Left ventricle myocardium superior (tissue), 1 donor: ENCODE measurements at regions not wholly inside any gene's neighbourhood (a gene's known extent, or its start where the extent isn't known, plus 50 kb on each side); places are given as distances from the start of the nearest gene placed in this dataset.
"Not testable (repeated sequence)": the region's sequence is repeated elsewhere in the genome, so short reads cannot be mapped to it uniquely, and the experiment has no call there.

ENCODE experiments used
- ATAC-seq: fragments of 200-7000 bp; cut with Tn5 transposase; one replicate; pipeline ENCODE4 v1.9.1; 2020; ENCODE audit warnings: mild to moderate bottlenecking, moderate library complexity
- DNase-seq: peaks from one replicate; pipeline ENCODE4 v3.0.0-alpha.2; 2020
- intact Hi-C: fragments of 100-400 bp; cut with micrococcal nuclease; formaldehyde crosslinking; loops from one replicate; pipeline ENCODE4 v1.11.0; 2022
- donor health status: DM: no; HTN: yes; CAD: no; lungs with severe emphysema.

GRCh38 chr10:45056806-45057205 is 56.1 kb downstream of the ZNF22 start:
- intact Hi-C loops, ATAC-seq, DNase-seq: not testable (repeated sequence)

DNA sequence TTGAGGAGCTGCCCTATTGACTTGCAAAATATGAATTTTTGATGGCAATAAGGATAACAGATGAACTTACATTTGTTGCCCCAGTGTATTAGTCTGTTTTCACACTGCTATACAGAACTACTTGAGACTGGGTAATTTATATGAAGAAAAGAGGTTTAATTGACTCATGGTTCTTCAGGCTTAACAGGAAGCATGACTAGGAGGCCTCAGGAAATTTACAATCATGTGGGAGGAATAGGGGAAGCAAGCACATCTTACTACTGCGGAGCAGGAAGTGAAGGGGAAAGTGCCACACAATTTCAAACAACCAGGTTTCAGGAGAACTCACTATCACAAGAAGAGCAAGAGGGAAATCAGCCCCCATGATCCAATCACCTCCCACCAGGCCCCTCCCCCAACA is 57.9 kb downstream of the ZNF22 start:
- DNase-seq = no peak
- intact Hi-C loops = no loop called here
- ATAC-seq = no peak

GRCh38 chr10:45058992-45059561 is 58.4 kb downstream of the ZNF22 start:
- no peak for DNase-seq
- ATAC-seq = no peak
- intact Hi-C loops = no loop called here

- DNase-seq = no peak
- no peak for ATAC-seq
- intact Hi-C loops = no loop called here
Observed at GRCh38 chr10:45059632-45060031, 58.9 kb downstream of the ZNF22 start.

DNA sequence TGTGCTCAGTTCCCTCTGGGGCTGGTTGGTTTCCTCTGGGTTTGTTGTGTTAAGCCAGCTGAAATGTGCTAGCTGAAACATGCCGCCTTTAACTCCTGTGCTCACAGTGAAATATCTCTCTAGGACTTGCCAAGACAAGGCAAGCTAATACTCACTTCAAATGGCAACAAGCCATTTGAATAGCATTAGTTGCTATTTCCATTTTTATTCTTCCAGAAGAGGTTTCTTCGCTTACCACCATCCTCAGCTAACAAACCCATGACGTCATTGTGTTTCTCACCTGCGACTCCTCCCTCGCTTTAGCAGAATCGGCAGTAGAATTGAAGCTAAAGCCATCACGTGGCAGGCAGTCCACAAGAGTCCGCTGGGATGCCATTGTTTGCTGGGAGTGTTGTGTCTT is 61.3 kb downstream of the ZNF22 start:
- DNase-seq (no peak), ATAC-seq (no peak)
- intact Hi-C loops = no loop called here

DNA sequence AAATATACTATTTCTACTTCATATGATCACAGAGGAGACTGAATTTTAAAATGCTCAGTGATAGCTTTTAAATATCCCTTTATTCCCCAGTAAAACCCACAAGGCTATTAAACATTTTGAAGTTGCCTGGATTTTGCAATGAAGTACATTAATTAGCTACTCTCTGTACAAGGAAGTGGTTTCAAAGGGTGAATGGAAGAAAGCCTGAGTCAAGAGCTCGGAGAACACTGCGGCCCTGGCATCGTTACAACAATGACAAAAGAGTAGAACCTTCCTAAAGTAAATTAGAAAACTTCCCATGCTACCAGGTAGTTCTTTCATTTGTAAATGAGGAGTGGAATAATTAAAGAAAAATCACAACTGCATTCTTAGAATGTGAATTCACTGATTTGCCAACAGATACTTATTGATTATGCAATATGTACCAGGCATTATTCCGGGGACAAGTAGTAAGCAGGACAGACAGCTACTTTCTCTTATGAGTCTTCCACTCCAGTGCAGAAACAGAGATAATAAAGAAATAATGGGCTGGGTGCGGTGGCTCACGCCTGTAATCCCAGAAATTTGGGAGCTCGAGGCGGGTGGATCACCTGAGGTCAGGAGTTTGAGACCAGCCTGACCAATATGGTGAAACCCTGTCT is 63.0 kb downstream of the ZNF22 start:
- DNase-seq (no peak), ATAC-seq (no peak)
- intact Hi-C loops = no loop called here

- no peak for DNase-seq
- intact Hi-C loops = no loop called here
Observed at GRCh38 chr10:45064998-45065397, 64.3 kb downstream of the ZNF22 start.

DNA sequence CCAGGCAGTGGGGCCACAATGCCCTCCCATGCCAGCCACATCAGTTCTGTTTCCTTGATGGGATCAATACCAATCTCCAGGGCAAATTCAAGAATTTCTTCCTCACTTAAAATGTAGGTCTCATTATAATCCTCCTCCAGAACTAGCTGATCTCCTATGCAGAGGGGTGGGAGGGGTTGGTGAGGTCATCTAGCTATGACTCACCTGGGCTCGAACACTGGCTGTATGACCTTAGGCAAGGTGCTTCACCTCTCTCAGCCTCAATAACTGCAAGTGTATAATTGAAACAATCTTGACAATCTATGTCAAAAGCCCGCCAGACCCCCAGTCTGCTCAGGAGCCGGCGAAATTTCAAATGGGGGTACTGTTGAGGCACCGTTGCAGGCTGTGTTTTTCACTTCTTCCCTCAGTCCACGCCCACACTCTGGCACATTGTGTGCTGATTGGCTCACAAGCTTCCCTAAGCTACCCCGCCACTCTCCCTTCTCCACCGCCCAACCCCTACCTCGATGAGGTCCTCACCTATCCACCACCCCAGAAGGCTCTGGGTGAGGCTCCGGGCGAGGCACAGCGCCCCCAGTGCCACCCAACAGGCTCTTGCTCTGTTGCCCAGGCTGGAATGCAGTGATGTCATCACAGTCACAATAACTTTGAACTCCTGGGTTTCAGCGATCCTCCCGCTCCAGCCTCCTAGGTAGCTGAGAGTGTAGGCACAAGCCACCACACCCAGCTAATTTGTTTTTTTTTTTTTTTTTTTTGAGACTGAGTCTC is 70.5 kb downstream of the ZNF22 start:
- intact Hi-C loops = no loop called here
- ATAC-seq (no peak), DNase-seq (no peak)

More at GRCh38 chr10:45064998-45065397, 64.3 kb downstream of the ZNF22 start:
- no peak for ATAC-seq

DNA sequence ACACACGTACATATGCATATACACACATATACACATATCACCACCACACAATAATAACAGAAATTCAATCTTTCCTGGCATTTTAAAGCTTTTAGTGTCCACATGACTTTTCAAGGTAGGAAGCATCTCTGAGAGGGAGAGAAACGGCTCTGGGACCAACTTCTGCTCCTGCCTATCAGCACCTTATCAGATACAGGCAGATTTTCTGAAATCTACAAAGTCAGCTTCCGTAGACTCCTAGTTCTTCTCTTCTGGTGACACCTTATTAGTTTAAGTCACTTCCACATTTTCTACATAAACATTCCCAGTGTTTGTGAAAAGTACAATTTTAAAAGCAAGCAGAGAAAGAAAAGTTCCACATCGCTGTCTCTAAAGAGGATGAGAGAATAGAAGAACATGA is 74.5 kb downstream of the ZNF22 start:
- ATAC-seq (no peak), DNase-seq (no peak)
- intact Hi-C loops = no loop called here

- intact Hi-C loops = no loop called here
- no peak for DNase-seq
- ATAC-seq = no peak
Observed at GRCh38 chr10:45075826-45076380, 75.2 kb downstream of the ZNF22 start.

- ATAC-seq (no peak), DNase-seq (no peak)
- intact Hi-C loops = no loop called here
Observed at GRCh38 chr10:45076891-45077290, 76.2 kb downstream of the ZNF22 start.

DNA sequence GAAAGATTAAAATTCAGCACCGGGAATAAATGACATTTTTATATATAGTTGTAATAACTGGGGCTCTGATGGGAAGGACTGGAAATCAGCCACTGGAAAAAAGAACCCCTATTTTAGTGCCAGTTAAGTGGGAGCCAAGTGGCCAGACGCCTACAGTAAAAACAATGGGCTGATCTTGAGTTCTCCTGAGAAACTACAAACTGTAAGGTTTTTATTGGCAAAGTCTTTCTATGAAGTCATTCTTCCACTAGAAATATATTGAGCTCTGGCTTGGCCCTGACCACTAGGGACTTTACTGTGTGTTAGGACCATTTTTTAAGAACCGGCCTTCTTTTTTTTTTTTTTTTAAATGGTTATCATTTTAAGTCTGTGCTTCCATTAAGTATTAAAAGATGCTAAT is 79.6 kb downstream of the ZNF22 start:
- ATAC-seq (no peak), DNase-seq (no peak)
- intact Hi-C loops = no loop called here

- intact Hi-C loops = no loop called here
- DNase-seq (no peak), ATAC-seq (no peak)
Observed at GRCh38 chr10:45082176-45082575, 81.5 kb downstream of the ZNF22 start.

- intact Hi-C loops = no loop called here
- ATAC-seq = no peak
- peak; percentile 35 for DNase-seq
Observed at GRCh38 chr10:45091968-45092367, 91.2 kb downstream of the ZNF22 start.

- intact Hi-C loops = no loop called here
- ATAC-seq (no peak), DNase-seq (no peak)
Observed at GRCh38 chr10:45093945-45094344, 93.2 kb downstream of the ZNF22 start.

DNA sequence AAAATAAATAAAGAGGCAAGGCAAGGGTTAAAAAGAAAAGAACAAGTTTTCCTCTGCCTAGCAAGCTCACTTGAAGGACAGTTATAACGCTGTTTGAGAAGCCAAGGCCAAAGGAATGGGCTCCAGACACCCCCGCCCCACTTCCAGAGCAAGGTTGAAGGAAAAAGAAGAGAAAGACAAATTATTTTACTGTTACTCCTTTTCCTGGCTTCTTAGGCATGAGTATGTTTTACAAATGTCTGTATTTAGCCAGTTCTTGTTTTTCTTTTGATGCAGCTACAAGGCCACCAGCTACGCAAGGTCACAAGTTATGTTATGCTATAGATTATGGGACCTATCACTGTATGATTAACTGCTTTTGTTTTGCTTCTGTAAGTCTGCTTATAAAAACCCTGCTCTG is 94.6 kb downstream of the ZNF22 start:
- DNase-seq = no peak

GRCh38 chr10:45096001-45096400 is 95.3 kb downstream of the ZNF22 start:
- intact Hi-C loops = no loop called here
- no peak for ATAC-seq
- no peak for DNase-seq

More for the DNA sequence above, 94.6 kb downstream of the ZNF22 start:
- intact Hi-C loops = no loop called here
- ATAC-seq = no peak

GRCh38 chr10:45100429-45100828 is 99.7 kb downstream of the ZNF22 start:
- intact Hi-C loops = no loop called here
- ATAC-seq (no peak), DNase-seq (no peak)

DNA sequence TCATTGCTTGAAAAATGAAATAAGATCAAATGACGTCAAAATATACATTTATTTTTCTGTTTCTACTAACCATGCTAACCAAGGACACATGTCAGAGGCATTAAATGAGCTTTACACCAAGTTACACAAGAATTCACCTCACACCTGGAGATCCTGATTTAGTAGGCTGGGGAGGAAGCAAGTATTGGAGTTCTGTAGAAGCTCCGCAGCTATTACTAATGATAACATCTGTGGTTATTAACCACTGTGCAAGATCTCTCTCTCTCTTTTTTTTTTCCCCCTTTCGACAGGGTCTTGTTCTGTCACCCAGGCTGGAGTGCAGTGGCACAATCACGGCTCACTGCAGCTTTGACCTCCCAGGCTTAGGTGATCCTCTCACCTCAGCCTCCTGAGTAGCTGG is 104.0 kb downstream of the ZNF22 start:
- DNase-seq (no peak), ATAC-seq (no peak)
- intact Hi-C loops = no loop called here

DNA sequence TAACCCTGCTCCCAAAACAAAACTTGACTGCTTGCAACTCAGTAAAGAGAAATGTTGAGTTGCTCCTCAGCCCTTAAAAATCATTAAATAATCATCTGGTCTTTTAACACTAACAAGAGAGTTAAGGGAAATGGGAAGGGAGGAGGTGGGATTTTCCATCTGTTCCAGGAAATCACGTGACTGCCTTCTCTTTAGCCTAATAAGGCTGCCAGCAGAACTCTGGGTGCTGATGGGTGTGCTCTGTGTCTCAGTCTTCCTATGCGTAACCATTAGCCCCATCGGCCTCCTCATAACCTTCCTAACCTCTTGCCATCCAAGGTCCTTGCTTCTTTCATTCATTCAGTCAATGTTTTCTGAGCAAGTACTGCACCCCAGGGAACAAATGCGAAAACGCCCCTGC is 104.6 kb downstream of the ZNF22 start:
- ATAC-seq, DNase-seq, intact Hi-C loops: not testable (repeated sequence)
